ENCODE measurements at regions not wholly inside any gene's neighbourhood (a gene's known extent, or its start where the extent isn't known, plus 50 kb on each side); places are given as distances from the start of the nearest gene placed in this dataset.
"Not testable (repeated sequence)": the region's sequence is repeated elsewhere in the genome, so short reads cannot be mapped to it uniquely, and the experiment has no call there.

GRCh38 chr5:136560126-136560525 lies 194.8 kb upstream of the TRPC7 start:
- TF ChIP-seq CTCF (IDR thresholded peaks at IDR 0.05; ENCODE audit: low read depth, low read length) = no peak
- H3K4me3 ChIP-seq (ENCODE audit: low read depth, low read length) = no peak overlapping the region
- no peak for DNase-seq (ENCODE audit: low read depth, low spot score)
- in situ Hi-C loops (cut with HindIII; ENCODE audit: low sequenced_read_pairs) = no loop called here

- in situ Hi-C loops (cut with HindIII; ENCODE audit: low sequenced_read_pairs) = no loop called here
- DNase-seq (ENCODE audit: low read depth, low spot score) = no peak
- TF ChIP-seq CTCF (IDR thresholded peaks at IDR 0.05; ENCODE audit: low read depth, low read length) = no peak
- no peak overlapping the region for H3K4me3 ChIP-seq (ENCODE audit: low read depth, low read length)
These were observed 194.3 kb upstream of the TRPC7 start for GRCh38 chr5:136559651-136560050.

GRCh38 chr5:136547096-136547495 lies 181.8 kb upstream of the TRPC7 start:
- H3K4me3 ChIP-seq (ENCODE audit: low read depth, low read length); DNase-seq (ENCODE audit: low read depth, low spot score); in situ Hi-C loops (cut with HindIII; ENCODE audit: low sequenced_read_pairs): not testable (repeated sequence)

- in situ Hi-C loops (cut with HindIII; ENCODE audit: low sequenced_read_pairs); DNase-seq (ENCODE audit: low read depth, low spot score); H3K4me3 ChIP-seq (ENCODE audit: low read depth, low read length): not testable (repeated sequence)
These were observed 181.1 kb upstream of the TRPC7 start for GRCh38 chr5:136546441-136546840.

GRCh38 chr5:136545031-136545430 lies 179.7 kb upstream of the TRPC7 start:
- in situ Hi-C loops (cut with HindIII; ENCODE audit: low sequenced_read_pairs); H3K4me3 ChIP-seq (ENCODE audit: low read depth, low read length); DNase-seq (ENCODE audit: low read depth, low spot score): not testable (repeated sequence)

GRCh38 chr5:136538534-136538933 lies 173.2 kb upstream of the TRPC7 start:
- in situ Hi-C loops (cut with HindIII; ENCODE audit: low sequenced_read_pairs) = no loop called here
- no peak for DNase-seq (ENCODE audit: low read depth, low spot score)
- H3K4me3 ChIP-seq (ENCODE audit: low read depth, low read length) = no peak overlapping the region
- no peak for TF ChIP-seq CTCF (IDR thresholded peaks at IDR 0.05; ENCODE audit: low read depth, low read length)

GRCh38 chr5:136529081-136529480 lies 163.7 kb upstream of the TRPC7 start:
- in situ Hi-C loops (cut with HindIII; ENCODE audit: low sequenced_read_pairs) = no loop called here
- no peak for DNase-seq (ENCODE audit: low read depth, low spot score)
- TF ChIP-seq CTCF (IDR thresholded peaks at IDR 0.05; ENCODE audit: low read depth, low read length) = no peak
- H3K4me3 ChIP-seq (ENCODE audit: low read depth, low read length) = no peak overlapping the region

GRCh38 chr5:136528481-136529030 lies 163.2 kb upstream of the TRPC7 start:
- in situ Hi-C loops (cut with HindIII; ENCODE audit: low sequenced_read_pairs) = no loop called here
- DNase-seq (ENCODE audit: low read depth, low spot score) = no peak
- no peak overlapping the region for H3K4me3 ChIP-seq (ENCODE audit: low read depth, low read length)
- TF ChIP-seq CTCF (IDR thresholded peaks at IDR 0.05; ENCODE audit: low read depth, low read length) = no peak
